HG03460 (cell line): ENCODE measurements at regions not wholly inside any gene's neighbourhood (a gene's known extent, or its start where the extent isn't known, plus 50 kb on each side); places are given as distances from the start of the nearest gene placed in this dataset.

Experiments used
- ATAC-seq: cut with Tn5 transposase; IDR thresholded peaks from one replicate; pipeline ENCODE4 v1.9.1; 2021; ENCODE audit not compliant: unreplicated experiment

GRCh38 chr22:48096851-48097665 is 1334.6 kb downstream of the TBC1D22A start:
- no peak for ATAC-seq

GRCh38 chr22:48096411-48096810 is 1334.0 kb downstream of the TBC1D22A start:
- ATAC-seq, result no peak

GRCh38 chr22:48093981-48094380 is 1331.5 kb downstream of the TBC1D22A start:
- ATAC-seq, result no peak

- ATAC-seq, result no peak
These were observed 1330.4 kb downstream of the TBC1D22A start for GRCh38 chr22:48092866-48093265.

GRCh38 chr22:48091656-48092223 is 1329.3 kb downstream of the TBC1D22A start:
- no peak for ATAC-seq

GRCh38 chr22:48091060-48091650 is 1328.7 kb downstream of the TBC1D22A start:
- no peak for ATAC-seq

- ATAC-seq, result no peak
These were observed 1327.9 kb downstream of the TBC1D22A start for GRCh38 chr22:48090332-48090672.

GRCh38 chr22:48089601-48090331 is 1327.3 kb downstream of the TBC1D22A start:
- no peak for ATAC-seq

- ATAC-seq, result no peak
These were observed 1326.6 kb downstream of the TBC1D22A start for GRCh38 chr22:48088926-48089536.

- no peak for ATAC-seq
These were observed 1325.8 kb downstream of the TBC1D22A start for GRCh38 chr22:48088251-48088650.

GRCh38 chr22:48085901-48086645 is 1323.6 kb downstream of the TBC1D22A start:
- no peak for ATAC-seq

- ATAC-seq, result no peak
These were observed 1322.2 kb downstream of the TBC1D22A start for GRCh38 chr22:48084729-48085050.

GRCh38 chr22:48084041-48084728 is 1321.7 kb downstream of the TBC1D22A start:
- peak; percentile 57 for ATAC-seq

GRCh38 chr22:48083502-48083901 is 1321.1 kb downstream of the TBC1D22A start:
- ATAC-seq, result no peak

- no peak for ATAC-seq
These were observed 1319.8 kb downstream of the TBC1D22A start for GRCh38 chr22:48082284-48082683.

GRCh38 chr22:48081281-48081680 is 1318.8 kb downstream of the TBC1D22A start:
- no peak for ATAC-seq

GRCh38 chr22:48080316-48081165 is 1318.1 kb downstream of the TBC1D22A start:
- ATAC-seq, result no peak

- ATAC-seq, result no peak
These were observed 1317.2 kb downstream of the TBC1D22A start for GRCh38 chr22:48079505-48080290.
